Activated CD4-positive, alpha-beta T cell treated with anti-CD3 and anti-CD28 coated beads, Interleukin-2, amount 10 ng/mL, durations not matched to agents 7 days and 5 days (primary cell): ENCODE measurements at regions not wholly inside any gene's neighbourhood (a gene's known extent, or its start where the extent isn't known, plus 50 kb on each side); places are given as distances from the start of the nearest gene placed in this dataset.

ENCODE experiments used
- CTCF ChIA-PET: fragments of 350-600 bp; sonication (Branson Sonifier 250); formaldehyde crosslinking; loops from one replicate; lab custom pipeline; 2021; ENCODE audit warnings: antibody characterized with exemption; lab: Charles Lee
- POLR2A ChIA-PET: fragments of 350-600 bp; sonication (Branson Sonifier 250); formaldehyde crosslinking; loops from one replicate; lab custom pipeline; 2021; ENCODE audit warnings: antibody characterized with exemption; lab: Charles Lee
- DNase-seq: peaks from one replicate; pipeline ENCODE4 v3.0.0-alpha.2; 2020
- H3K27ac Mint-ChIP-seq: one replicate; pipeline ENCODE4 v1.8.0; 2021; ENCODE audit warnings: mild to moderate bottlenecking, moderate library complexity, mixed read lengths
- H3K27me3 Mint-ChIP-seq: one replicate; pipeline ENCODE4 v1.8.0; 2021; ENCODE audit warnings: mixed read lengths
- H3K36me3 Mint-ChIP-seq: one replicate; pipeline ENCODE4 v1.8.0; 2021; ENCODE audit warnings: low read depth, mixed read lengths
- H3K4me1 Mint-ChIP-seq: one replicate; pipeline ENCODE4 v1.8.0; 2021; ENCODE audit warnings: mixed read lengths
- H3K4me3 Mint-ChIP-seq: one replicate; pipeline ENCODE4 v1.8.0; 2021; ENCODE audit warnings: mild to moderate bottlenecking, moderate library complexity, mixed read lengths
- H3K9me3 Mint-ChIP-seq: one replicate; pipeline ENCODE4 v1.8.0; 2021; ENCODE audit warnings: mixed read lengths

DNA sequence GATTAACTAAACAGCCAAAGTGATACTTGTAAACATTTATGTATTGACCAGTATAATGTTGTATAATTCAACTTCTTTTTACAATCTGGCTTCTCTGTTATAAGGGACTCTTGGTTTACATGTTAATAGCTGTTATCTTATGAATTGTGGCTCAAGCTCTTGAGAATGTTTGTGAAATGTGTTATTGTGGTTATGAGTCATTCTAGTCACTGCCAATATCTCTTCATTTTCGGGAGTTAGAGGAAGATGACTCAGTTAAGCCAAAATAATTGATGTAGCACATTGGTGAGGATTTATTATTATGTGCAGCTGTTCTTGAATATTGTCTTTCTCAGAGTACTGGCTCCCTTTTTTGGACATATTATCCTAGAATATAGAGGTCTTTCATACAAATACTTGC lies 655.2 kb upstream of the RIOK2 start:
- Mint-ChIP-seq H3K9me3 (no peaks in the 10 kb centered on the region), H3K36me3 (no peaks in the 10 kb centered on the region), H3K4me3 (no peak overlapping the region), H3K4me1 (peaks cover 4% of the 10 kb centered on the region), H3K27me3 (no peaks in the 10 kb centered on the region), H3K27ac (no peak overlapping the region)
- DNase-seq, result no peak
- ChIA-PET POLR2A (no interaction called here), CTCF (no interaction called here)

DNA sequence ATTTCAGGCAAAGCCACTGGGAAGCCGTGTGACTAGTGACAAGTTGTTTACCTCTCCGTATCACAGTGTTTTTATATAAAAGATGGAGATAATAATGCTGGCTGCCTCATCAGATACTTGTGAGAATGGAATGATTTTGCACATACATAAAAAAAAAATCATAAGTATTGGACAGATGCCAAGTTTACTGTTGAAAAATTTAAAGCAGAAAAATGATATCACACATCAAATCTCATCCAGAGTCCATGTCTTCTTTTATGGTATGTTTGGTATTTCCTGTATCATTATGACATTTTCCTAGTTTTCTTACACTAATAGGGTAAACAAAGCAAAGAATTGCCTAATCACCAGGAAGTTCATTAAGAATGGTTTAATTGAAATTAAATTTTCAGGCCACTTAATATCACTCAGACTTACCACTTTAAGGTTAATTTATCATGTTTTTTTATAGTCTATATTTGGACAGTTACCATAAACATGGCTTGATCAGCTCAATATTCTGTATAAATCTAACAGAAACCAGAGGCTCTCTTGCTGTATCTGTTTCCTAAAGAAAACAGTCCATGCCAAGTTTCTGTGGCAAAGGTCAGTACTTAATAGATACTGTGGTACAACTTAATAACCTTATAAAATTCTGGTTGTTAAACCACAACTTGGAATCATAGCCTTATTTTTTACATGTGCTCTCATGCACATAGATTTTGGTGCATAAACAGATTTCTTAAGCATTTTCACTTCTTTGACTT lies 656.5 kb upstream of the RIOK2 start:
- CTCF ChIA-PET, result no interaction called here
- H3K9me3 Mint-ChIP-seq, result no peaks in the 10 kb centered on the region
- no peak for DNase-seq
- H3K27ac Mint-ChIP-seq, result no peak overlapping the region
- POLR2A ChIA-PET, result no interaction called here
- no peak overlapping the region for H3K4me3 Mint-ChIP-seq
- no peaks in the 10 kb centered on the region for H3K36me3 Mint-ChIP-seq
- no peaks in the 10 kb centered on the region for H3K27me3 Mint-ChIP-seq
- H3K4me1 Mint-ChIP-seq, result peaks cover 4% of the 10 kb centered on the region

DNA sequence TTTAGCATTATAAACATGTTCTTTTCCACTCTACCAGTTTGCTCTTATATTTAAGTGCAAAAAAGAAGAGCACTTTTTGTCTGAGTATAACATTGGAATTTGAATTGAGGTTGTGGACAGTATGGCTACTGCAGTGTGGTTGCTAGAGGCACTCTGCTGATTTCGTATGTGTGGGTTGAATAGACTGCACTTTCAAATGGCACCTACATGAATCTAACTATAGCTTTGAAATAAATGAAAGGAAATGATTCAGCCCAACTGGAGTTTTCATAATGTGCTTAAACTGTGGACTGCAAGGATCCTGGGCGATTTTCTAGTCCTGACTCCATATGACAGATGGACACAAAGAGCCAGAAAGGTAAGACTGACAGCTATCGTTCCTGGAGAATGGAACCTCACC lies 657.6 kb upstream of the RIOK2 start:
- no peak overlapping the region for H3K27ac Mint-ChIP-seq
- ChIA-PET CTCF (no interaction called here), POLR2A (no interaction called here)
- H3K36me3 Mint-ChIP-seq, result no peaks in the 10 kb centered on the region
- peaks cover 4% of the 10 kb centered on the region for H3K4me1 Mint-ChIP-seq
- no peak overlapping the region for H3K4me3 Mint-ChIP-seq
- no peaks in the 10 kb centered on the region for H3K9me3 Mint-ChIP-seq
- DNase-seq, result no peak
- H3K27me3 Mint-ChIP-seq, result no peaks in the 10 kb centered on the region

DNA sequence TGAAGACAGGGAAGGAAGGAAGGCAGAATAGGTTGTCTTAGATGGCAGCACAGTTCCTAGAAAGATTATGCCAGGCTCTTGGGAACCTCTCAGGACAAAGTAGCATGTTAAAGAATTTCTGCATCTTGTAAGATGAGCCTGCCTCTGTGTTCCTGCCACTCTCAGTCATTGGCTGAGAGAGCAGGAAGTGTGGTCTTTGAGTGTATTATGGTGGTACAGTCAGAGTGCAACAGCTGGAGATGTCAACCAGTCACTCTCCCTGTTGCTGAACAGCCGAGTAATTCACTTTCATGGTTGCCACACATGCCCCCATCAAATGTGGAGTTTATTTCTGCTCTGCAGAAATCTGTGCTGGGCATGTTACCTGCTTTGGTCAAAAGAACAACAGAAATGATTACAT lies 659.6 kb upstream of the RIOK2 start:
- Mint-ChIP-seq H3K27me3 (no peaks in the 10 kb centered on the region), H3K4me1 (peaks cover 4% of the 10 kb centered on the region), H3K27ac (no peak overlapping the region), H3K4me3 (no peak overlapping the region), H3K9me3 (no peaks in the 10 kb centered on the region), H3K36me3 (no peaks in the 10 kb centered on the region)
- ChIA-PET CTCF (no interaction called here), POLR2A (no interaction called here)
- no peak for DNase-seq

DNA sequence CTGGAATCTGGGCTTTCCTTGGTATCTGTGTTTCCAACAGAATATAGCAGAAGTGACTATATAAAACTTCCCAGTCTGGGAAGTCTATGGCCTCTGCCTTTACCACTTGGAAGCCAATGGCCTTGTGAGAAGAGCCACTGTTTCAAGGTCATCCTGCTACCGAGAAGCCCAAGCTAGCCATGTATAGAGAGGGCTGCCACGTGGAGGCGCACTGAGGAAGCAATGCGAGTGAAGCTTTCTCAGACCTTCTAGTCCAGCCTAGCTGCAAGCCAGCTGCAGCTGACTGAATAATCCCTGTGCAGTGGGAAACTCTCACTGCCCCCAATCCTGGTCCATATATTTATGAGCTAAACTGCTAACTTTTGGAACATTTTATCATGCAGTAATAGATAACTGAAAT lies 661.8 kb upstream of the RIOK2 start:
- ChIA-PET CTCF (no interaction called here), POLR2A (no interaction called here)
- Mint-ChIP-seq H3K4me1 (no peaks in the 10 kb centered on the region), H3K36me3 (no peaks in the 10 kb centered on the region), H3K4me3 (no peak overlapping the region), H3K27ac (no peak overlapping the region), H3K27me3 (no peaks in the 10 kb centered on the region), H3K9me3 (no peaks in the 10 kb centered on the region)
- DNase-seq, result no peak

DNA sequence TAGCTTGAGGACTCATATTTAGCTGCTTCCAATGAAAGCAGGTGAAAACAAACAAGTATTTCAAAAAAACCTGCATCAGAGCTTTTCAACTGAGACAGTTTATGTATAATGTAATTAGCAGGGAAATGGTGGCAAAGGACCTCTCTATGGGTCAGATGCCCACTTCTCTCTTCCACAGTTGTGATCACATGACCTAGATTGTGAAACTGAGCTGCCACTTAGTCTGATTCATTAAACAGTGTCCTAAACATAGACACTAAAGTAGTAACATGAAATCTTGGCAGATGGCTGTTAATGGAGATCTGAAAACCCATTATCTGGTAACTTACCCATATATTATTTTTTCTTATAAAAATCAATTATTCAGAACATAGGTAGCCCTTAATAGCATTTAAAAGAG lies 663.6 kb upstream of the RIOK2 start:
- no peak overlapping the region for H3K27ac Mint-ChIP-seq
- DNase-seq, result no peak
- POLR2A ChIA-PET, result interaction anchor here (0.6 kb wide), 1 partner anchor 377 kb away, joined by 3 read pairs; no protein-coding TSS in a partner anchor
- H3K27me3 Mint-ChIP-seq, result no peaks in the 10 kb centered on the region
- H3K4me1 Mint-ChIP-seq, result no peaks in the 10 kb centered on the region
- H3K9me3 Mint-ChIP-seq, result no peaks in the 10 kb centered on the region
- H3K4me3 Mint-ChIP-seq, result no peak overlapping the region
- CTCF ChIA-PET, result no interaction called here
- no peaks in the 10 kb centered on the region for H3K36me3 Mint-ChIP-seq

DNA sequence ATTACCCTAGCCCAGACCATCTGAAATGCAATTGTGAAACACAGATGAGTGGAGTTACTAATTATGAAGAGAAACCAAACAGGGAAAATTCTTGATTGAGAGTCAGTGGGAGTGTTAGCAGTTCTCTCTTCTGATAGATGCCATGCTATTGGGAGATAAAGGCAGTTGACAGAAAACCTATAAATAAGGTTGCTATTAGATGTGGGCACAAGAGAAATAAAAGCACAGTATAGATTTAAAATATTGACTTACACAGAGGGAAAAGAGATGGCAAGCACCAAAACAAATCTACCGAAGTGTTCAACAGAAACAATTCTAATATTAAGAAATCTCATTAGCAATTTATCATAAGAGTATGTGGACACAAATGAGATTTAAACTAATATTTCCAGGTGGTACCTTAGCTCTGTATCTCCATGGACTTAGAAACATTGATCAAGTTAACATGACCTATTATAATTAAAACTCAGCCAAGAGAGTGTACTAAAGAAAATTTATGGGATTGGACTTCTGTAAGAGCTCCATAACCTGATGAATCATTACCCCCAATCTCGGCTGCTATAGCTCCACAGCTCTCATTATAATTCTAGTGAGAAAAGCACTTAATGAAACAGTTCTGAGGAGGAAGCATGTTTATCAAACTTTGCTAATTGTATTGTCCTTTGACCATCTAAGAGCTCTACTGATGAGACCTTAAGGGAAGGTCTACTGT lies 665.0 kb upstream of the RIOK2 start:
- Mint-ChIP-seq H3K27ac (no peak overlapping the region), H3K36me3 (no peaks in the 10 kb centered on the region), H3K27me3 (no peaks in the 10 kb centered on the region), H3K4me3 (no peak overlapping the region), H3K9me3 (no peaks in the 10 kb centered on the region), H3K4me1 (no peaks in the 10 kb centered on the region)
- DNase-seq, result no peak
- CTCF ChIA-PET, result no interaction called here
- POLR2A ChIA-PET, result no interaction called here

DNA sequence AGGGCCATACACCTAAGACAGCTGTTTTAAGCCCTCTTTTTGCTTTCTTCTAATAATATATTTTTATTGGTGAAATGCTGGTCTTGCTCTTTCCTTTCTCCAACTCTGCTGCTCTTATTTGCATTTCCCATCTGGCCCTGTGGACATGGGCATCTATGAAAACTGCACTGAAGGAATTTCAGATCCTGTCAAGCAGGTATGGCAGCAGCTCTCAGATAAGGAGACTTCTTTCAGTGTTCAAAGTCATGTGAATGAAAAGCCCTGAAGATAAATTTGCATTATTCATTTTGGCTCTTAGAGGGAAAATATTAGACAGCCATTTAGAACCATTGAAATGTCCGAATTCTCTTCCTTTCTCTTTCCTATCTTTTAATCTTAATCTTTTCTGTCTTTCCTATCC lies 668.0 kb upstream of the RIOK2 start:
- no peak overlapping the region for H3K4me3 Mint-ChIP-seq
- CTCF ChIA-PET, result no interaction called here

DNA sequence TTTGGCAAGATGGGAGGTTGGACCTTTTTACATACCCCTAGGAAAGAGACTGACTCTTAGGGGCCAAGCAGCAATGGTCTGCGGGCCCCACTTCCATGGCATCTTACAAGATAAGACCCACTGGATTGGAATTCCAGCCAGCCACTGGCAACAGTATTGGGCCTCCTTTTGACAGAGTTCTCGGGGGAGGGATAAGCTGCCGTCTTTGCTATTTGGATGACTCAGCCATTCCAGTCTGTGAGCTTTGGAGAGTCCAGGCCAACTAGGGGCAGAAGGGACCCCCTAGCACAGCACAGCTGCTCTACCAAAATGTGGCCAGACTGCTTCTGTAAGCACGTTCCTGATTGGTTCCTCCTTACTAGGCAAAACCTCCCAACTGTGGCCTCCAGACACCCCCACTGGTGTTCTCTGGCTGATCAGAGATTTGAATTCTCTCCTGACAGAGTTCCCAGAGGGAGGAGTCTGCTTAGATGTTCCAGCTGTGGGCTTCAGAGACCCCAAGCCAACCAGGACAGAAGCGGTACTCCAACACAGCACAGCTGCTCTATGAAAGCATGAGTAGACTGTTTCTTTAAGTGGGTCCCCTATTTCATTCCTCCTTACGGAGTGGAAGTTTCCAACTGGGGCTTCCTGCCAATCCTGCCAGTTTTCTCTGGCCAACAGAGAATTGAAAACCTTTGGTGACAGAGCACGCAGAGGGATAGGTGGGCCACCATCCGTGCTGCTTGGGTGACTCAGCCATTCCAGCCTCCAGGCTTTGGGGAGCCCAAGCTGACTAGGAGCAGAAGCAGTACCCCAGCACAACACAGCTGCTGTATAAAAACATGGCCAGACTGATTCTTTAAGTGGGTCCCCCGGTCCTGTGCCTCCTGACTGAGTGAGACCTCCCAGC lies 672.1 kb upstream of the RIOK2 start:
- no peaks in the 10 kb centered on the region for H3K4me1 Mint-ChIP-seq
- no peaks in the 10 kb centered on the region for H3K27me3 Mint-ChIP-seq
- no peak for DNase-seq
- H3K4me3 Mint-ChIP-seq, result no peak overlapping the region
- POLR2A ChIA-PET, result no interaction called here
- CTCF ChIA-PET, result no interaction called here
- peaks cover 8% of the 10 kb centered on the region for H3K9me3 Mint-ChIP-seq
- no peak overlapping the region for H3K27ac Mint-ChIP-seq
- no peaks in the 10 kb centered on the region for H3K36me3 Mint-ChIP-seq

More for the DNA sequence above, 668.0 kb upstream of the RIOK2 start:
- POLR2A ChIA-PET, result no interaction called here
- no peak overlapping the region for H3K27ac Mint-ChIP-seq
- DNase-seq, result no peak
- no peaks in the 10 kb centered on the region for H3K27me3 Mint-ChIP-seq
- H3K36me3 Mint-ChIP-seq, result no peaks in the 10 kb centered on the region
- H3K4me1 Mint-ChIP-seq, result no peaks in the 10 kb centered on the region
- peaks cover 4% of the 10 kb centered on the region for H3K9me3 Mint-ChIP-seq

DNA sequence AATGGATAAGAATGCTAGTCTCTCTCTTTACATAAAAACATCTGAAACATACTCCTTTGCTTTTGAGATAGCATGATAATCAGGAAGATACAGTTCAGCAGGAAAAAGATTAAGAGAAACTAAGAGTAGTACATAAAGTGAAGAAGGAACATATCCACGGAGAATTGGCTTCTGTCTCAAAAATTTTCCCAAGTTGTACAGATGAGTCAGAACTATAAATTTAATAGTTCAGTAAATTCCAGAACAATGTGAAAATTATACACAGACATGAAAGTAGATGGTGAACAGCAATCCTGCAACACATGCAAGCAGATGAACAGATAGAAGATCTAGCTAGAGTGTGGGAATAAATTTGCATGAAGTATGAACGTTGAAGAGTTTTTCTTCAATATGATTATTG lies 691.4 kb upstream of the RIOK2 start:
- Mint-ChIP-seq H3K4me1 (no peaks in the 10 kb centered on the region), H3K4me3 (no peak overlapping the region), H3K36me3 (no peaks in the 10 kb centered on the region), H3K27me3 (no peaks in the 10 kb centered on the region), H3K9me3 (no peaks in the 10 kb centered on the region), H3K27ac (no peak overlapping the region)
- ChIA-PET CTCF (no interaction called here), POLR2A (no interaction called here)
- no peak for DNase-seq

DNA sequence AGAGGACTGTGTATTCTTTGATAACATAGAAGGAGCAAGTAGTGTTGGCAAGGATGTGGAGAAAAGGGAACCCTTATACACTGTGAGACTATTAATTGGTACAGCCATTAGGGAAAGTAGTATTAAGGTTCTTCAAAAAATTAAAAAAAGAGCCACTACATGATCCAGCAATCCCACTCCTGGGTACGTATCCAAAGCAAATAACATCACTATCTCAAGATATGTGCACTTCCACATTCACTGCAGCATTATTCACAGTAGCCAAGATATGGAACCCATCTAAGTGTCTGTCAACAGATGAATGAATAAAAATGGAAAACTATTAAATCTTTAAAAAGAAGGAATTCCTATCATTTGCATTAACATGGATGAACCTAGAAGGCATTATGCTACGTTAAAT lies 693.2 kb upstream of the RIOK2 start:
- Mint-ChIP-seq H3K9me3 (no peaks in the 10 kb centered on the region), H3K36me3 (no peaks in the 10 kb centered on the region), H3K27me3 (no peaks in the 10 kb centered on the region), H3K4me3 (no peak overlapping the region), H3K27ac (no peak overlapping the region), H3K4me1 (no peaks in the 10 kb centered on the region)
- ChIA-PET CTCF (no interaction called here), POLR2A (no interaction called here)
- no peak for DNase-seq

DNA sequence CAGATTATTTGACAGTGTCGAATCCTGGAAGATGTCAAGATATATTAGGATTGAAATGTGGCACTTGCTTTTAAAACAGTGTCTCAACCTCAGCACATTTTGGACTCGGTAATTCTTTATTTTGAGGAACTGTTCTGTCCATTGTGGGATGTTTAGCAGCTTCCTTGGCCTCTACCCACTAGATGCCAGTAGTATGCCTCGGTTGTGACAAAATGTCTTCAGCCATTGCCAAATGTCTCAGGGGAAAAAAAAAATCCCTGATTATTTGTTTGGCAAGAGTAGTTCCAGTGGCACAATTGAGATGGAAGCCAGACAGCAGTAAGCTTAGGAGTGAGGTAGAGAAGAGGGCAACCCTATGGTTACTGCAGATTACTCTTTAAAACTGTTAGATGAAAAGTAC lies 694.5 kb upstream of the RIOK2 start:
- CTCF ChIA-PET, result no interaction called here
- Mint-ChIP-seq H3K27ac (no peak overlapping the region), H3K9me3 (no peaks in the 10 kb centered on the region), H3K4me3 (no peak overlapping the region), H3K36me3 (no peaks in the 10 kb centered on the region), H3K4me1 (no peaks in the 10 kb centered on the region), H3K27me3 (no peaks in the 10 kb centered on the region)
- DNase-seq, result no peak
- POLR2A ChIA-PET, result no interaction called here

DNA sequence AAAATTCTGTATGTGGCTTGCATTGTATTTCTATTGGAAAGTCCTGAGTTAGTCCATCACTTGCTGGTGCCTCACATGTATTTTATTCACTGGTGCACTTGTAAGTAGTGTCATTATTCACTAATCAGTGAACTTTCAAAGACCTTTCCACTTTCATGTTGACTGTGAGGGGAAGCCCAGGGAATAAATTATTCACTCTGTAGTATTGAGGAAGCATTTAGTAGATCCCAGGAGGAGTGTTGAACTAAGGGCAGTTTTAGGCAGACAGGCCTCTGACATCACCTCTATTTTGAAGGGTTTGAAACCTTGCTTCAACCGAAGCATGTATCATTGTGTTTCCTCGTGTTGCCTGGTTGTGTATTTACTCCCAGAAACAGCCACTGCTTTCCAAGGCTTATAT lies 705.4 kb upstream of the RIOK2 start:
- Mint-ChIP-seq H3K27ac (no peak overlapping the region), H3K36me3 (no peaks in the 10 kb centered on the region), H3K4me1 (no peaks in the 10 kb centered on the region), H3K9me3 (no peaks in the 10 kb centered on the region), H3K27me3 (no peaks in the 10 kb centered on the region), H3K4me3 (no peak overlapping the region)
- ChIA-PET CTCF (no interaction called here), POLR2A (no interaction called here)
- no peak for DNase-seq
